ENCODE measurements at regions not wholly inside any gene's neighbourhood (a gene's known extent, or its start where the extent isn't known, plus 50 kb on each side); places are given as distances from the start of the nearest gene placed in this dataset.

GRCh38 chr1:96041470-96041869, 680.1 kb upstream of the PTBP2 start:
- TF ChIP-seq CTCF (IDR thresholded peaks at IDR 0.05) (no peak), POLR2A (IDR thresholded peaks at IDR 0.05) (no peak), POLR2AphosphoS5 (IDR thresholded peaks at IDR 0.05) (no peak)

Measured in sigmoid colon (tissue), 4 donors.